PFSK-1 (cell line): ENCODE measurements at regions not wholly inside any gene's neighbourhood (a gene's known extent, or its start where the extent isn't known, plus 50 kb on each side); places are given as distances from the start of the nearest gene placed in this dataset.

Experiments
- SIN3A ChIP-seq: IDR thresholded peaks from 2 replicates; pipeline ENCODE4 v1.6.1; 2012; ENCODE audit warnings: mild to moderate bottlenecking, low read length, moderate library complexity, borderline replicate concordance; ENCODE audit not compliant: insufficient read depth
- TAF1 ChIP-seq: IDR thresholded peaks from 2 replicates; pipeline ENCODE4 v1.6.1; 2012; ENCODE audit warnings: low read length, control low read depth, borderline replicate concordance; ENCODE audit not compliant: insufficient read depth

- TF ChIP-seq TAF1, result no peak
- no peak for TF ChIP-seq SIN3A
Observed at GRCh38 chr3:103851793-103852192, 1417.0 kb downstream of the ZPLD1 start.
